HG03442 (cell line): ENCODE measurements at regions not wholly inside any gene's neighbourhood (a gene's known extent, or its start where the extent isn't known, plus 50 kb on each side); places are given as distances from the start of the nearest gene placed in this dataset.
"Not testable (repeated sequence)": the region's sequence is repeated elsewhere in the genome, so short reads cannot be mapped to it uniquely, and the experiment has no call there.

Experiments used
- ATAC-seq: cut with Tn5 transposase; IDR thresholded peaks from one replicate; pipeline ENCODE4 v1.9.1; 2021; ENCODE audit warnings: mild to moderate bottlenecking, moderate library complexity; ENCODE audit not compliant: unreplicated experiment

DNA sequence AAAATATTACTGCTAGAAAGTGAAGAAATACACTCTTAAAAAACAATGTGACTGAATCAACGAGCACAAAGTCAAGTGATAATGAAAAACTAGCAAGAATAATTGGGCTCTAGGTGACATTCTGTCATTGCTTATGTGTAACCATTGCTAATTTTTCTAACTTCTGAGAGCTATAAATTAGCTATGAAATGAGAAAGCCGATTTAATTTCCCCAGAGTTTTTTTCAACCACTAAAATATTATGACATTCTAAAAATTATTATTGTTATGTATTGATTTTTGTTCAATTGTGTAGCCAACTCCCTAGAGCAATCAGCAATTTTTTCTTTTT is 458.6 kb upstream of the ATXN8OS start:
- no peak for ATAC-seq

DNA sequence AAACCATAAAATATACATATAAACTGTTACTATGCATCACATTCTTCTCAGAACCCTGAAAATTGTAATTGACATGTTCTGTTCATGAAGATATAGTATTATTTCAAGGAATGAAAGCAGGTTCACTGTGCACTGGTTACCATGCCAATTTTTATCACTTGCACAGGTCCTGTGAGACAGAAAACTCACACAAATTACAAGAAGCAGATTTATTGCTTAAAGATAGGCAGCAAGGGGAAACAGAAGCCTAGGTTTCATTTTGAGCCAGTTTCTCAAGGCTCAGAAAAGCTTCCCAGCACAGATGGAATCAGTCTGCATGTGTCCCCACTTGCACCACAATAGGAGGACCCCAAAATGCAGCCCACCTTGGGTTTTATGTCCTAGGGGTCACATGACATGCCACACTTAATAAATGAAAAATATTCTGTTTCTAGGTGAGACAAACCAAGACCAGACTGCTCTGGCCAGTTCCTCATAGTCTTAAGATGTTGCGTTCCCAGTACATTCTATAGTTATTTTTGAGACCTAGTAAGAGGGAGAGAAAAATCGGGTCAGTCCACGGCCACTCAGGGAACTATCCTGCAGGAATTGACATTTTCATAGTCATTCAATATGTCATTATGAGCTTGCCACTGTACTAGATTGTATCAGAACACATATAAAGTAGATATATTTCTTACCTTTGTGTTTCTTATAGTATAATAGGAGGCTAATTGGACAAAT is 459.1 kb upstream of the ATXN8OS start:
- ATAC-seq, result no peak

DNA sequence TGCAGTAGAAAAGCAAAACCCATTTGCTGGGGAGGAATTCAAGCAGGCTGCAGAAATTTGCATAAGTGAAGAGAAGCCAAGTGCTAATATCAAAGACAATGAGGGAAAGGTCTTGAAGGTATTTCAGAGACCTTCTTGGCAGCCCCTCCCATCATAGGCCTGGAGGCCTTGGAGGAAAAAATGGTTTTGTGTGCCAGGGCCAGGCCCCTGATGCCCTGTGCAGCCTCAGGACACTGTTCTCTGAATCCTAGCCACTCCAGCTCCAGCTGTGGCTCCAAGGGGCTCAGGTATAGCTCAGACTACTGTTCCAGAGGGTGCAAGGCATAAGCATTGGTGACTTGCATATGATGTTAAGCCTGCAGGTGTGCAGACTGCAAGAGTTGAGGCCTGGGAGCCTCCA is 463.2 kb upstream of the ATXN8OS start:
- ATAC-seq, result no peak

GRCh38 chr13:69641773-69642172 is 465.9 kb upstream of the ATXN8OS start:
- no peak for ATAC-seq

DNA sequence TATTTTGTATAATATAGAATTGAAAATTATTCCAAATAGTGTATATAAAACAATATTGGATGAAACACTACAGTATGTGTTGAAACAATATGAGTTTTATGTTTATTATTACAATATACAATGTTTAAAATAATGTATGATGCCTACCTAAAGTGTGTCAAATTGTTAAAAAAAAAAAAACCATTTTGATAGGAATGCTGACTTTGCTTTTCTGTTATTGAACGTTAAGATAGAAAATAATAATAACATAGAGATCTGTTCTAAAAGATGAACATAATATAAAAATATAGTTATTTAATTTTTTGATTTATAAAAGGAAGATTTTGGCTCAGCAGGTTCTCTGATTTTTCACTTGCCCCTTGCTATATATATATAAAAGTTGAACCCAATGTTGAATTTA is 474.6 kb upstream of the ATXN8OS start:
- ATAC-seq, result no peak

- ATAC-seq, result no peak
Observed at GRCh38 chr13:69623973-69624372, 483.7 kb upstream of the ATXN8OS start.

DNA sequence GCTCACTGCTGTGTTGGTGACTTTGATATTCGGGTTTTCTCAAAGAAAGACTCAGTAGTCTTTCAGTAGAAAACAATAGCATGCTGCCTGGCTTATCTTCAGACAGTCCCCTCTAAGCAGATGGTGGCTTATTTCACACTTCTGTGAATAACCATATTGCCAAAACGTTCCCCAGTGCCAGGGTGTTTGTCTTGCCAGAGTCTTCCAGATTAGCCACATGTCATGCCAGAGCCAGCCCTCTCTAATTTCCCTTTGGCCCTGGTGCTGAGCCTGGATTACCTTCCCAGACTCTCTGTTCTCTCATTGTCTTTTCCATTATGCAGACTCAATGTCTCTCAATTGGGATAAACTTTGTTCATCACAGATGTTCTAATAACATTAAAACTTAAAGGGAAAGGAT is 488.0 kb upstream of the ATXN8OS start:
- no peak for ATAC-seq

DNA sequence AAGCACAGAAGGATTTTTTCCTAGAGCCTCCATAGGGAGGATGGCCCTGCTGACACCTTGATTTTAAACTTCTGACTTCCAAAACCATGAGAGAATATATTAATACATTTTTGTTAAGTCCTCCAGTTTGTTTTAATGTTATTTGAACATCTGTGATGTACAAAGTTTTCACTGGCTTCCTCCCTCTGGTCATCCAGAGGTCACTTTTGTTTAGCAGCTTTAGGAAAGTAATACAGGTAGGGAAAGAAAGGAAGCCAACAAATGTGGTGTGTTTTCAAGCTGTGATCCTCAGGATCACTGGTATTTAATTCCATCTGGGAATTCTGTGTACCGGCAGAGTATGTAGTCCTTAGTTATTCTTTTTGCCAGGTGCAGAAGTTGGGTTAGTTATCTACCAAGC is 488.8 kb upstream of the ATXN8OS start:
- no peak for ATAC-seq

- no peak for ATAC-seq
Observed at GRCh38 chr13:69618393-69618792, 489.2 kb upstream of the ATXN8OS start.

GRCh38 chr13:69617587-69617986 is 490.0 kb upstream of the ATXN8OS start:
- no peak for ATAC-seq

GRCh38 chr13:69616396-69616795 is 491.2 kb upstream of the ATXN8OS start:
- no peak for ATAC-seq

DNA sequence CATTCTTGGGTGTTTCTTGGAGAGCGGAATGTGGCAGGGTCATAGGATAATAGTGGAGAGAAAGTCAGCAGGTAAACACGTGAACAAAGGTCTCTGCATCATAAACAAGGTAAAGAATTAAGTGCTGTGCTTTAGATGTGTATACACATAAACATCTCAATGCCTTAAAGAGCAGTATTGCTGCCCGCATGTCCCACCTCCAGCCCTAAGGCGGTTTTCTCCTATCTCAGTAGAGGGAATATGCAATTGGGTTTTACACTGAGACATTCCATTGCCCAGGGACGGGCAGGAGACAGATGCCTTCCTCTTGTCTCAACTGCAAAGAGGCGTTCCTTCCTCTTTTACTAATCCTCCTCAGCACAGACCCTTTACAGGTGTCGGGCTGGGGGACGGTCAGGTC is 492.6 kb upstream of the ATXN8OS start:
- ATAC-seq, result not testable (repeated sequence)

- ATAC-seq, result no peak
Observed at GRCh38 chr13:69604698-69605097, 502.9 kb upstream of the ATXN8OS start.

- ATAC-seq, result no peak
Observed at GRCh38 chr13:69603144-69603853, 504.3 kb upstream of the ATXN8OS start.

DNA sequence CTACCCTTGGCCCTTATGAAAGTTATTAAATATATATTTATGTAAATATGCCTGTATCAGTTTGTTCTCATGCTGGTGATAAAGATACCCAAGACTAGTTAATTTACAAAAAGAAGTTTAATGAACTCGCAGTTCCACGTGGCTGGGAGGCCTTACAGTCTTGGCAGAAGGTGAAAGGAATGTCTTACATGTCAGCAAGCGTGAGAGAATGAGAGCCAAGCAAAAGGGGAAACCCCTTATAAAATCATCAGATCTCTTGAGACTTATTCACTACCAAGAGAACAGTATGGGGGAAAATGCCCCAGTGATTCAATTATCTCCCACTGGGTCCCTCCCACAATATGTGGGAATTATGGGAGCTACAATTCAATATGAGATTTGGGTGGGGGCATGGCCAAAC is 506.0 kb upstream of the ATXN8OS start:
- ATAC-seq, result no peak

GRCh38 chr13:69600811-69601210 is 506.8 kb upstream of the ATXN8OS start:
- no peak for ATAC-seq

DNA sequence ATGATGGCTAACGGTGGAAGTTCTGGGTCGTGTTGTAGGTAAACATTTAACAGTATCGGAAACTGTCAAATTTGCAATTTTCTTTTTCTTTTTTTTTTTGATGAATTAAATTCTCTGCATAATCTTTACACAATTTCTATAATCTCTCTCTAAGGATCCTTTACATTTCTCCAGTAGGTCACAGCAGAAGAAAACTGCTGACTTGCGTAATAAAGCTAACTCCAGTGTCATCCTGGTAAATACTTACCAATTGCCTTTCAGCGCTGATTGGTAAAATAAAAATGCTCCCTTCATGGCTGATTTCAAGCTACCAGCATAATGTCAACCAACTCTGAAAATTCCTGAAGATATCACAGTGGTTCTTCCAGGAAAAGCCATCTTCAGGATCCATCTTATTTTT is 510.5 kb upstream of the ATXN8OS start:
- ATAC-seq, result no peak

DNA sequence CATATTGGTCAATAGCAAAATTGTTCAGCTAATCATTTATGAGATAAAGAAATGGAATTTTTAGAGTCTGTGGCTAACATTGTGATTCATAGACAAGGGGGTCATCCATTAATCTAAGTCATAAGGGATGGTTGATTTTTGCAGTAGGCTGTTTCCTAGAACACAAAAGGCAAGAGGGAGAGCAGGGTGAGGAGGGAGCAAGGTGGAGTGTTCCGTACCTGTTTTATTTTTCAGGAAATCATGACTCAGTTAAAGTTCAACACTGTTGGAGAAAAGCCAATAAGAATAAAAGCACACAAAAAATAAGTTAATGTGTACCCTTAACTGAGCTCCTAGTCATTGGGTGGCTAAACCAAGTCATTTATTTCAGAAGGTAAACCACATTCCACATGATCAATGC is 512.4 kb upstream of the ATXN8OS start:
- ATAC-seq, result no peak

DNA sequence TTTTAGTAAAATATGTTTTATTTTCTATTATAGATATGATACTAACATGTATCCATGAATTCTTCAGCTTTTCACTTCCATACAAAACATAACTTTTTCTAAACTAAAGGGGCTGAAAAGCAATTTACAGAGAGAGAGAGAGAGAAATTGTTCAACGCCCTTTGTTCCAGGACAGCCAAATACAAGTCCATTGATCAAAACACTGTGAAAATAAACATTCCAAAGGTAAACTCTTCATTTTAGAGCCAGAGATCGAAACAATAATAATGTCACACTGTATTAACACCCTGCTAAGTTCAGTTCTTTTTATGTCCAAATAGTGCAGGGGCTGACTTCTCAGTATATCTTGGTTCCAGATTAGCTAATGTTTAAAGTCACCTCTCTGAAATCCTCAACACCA is 516.2 kb upstream of the ATXN8OS start:
- ATAC-seq, result no peak

- ATAC-seq, result no peak
Observed at GRCh38 chr13:69589531-69590235, 517.9 kb upstream of the ATXN8OS start.

DNA sequence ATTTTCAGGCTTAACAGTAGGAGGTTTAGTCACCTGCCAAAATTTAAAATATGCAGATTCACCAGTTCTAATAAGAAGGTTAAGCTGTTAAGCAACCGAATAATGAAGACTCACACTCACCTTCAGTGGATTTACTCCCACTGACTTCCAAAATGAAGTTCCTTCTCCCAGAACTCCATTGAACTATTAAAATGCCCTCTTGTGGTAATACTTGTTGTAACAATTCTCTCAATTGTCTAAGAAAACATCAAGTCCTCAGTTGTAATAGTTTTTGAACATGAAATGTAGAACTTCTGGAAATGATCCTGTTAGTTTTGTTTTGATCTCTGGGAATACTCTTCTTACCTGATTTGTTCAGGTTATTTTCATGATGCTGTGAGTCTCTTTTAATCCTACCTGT is 522.0 kb upstream of the ATXN8OS start:
- no peak for ATAC-seq

DNA sequence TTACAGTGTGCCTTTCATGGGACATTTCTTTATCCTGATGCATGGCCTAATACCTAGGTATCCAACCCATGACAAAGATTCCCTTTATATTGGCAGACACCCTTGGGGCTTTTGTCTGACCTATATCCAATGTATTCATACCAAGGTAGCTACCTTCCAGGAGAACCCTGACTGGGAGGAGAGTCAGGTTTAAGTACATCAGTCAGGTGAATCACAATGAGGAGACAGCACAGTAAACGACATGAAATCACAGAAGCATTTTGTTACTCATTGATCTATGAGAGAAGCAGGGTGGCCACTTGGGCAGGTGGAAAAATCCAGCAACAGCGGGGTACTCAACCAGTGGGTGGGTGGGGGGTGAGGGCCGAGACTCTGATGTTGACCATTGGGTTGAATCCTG is 527.4 kb upstream of the ATXN8OS start:
- ATAC-seq, result no peak
